ENCODE measurements at regions not wholly inside any gene's neighbourhood (a gene's known extent, or its start where the extent isn't known, plus 50 kb on each side); places are given as distances from the start of the nearest gene placed in this dataset.

GRCh38 chr20:50371878-50372769 is 138.1 kb upstream of the PTPN1 start:
- TF ChIP-seq CTCF (IDR thresholded peaks at IDR 0.05; ENCODE audit: borderline replicate concordance, extremely low read depth, low read length, poor library complexity, severe bottlenecking) (no peak), EZH2 (IDR thresholded peaks at IDR 0.05; ENCODE audit: borderline replicate concordance, low read depth, low read length, severe bottlenecking) (no peak)

Measured in DND-41 (cell line).